Nephron progenitor cell (in vitro differentiated cells): ENCODE measurements at regions not wholly inside any gene's neighbourhood (a gene's known extent, or its start where the extent isn't known, plus 50 kb on each side); places are given as distances from the start of the nearest gene placed in this dataset.

Experiments
- DNase-seq: peaks from one replicate; pipeline ENCODE4 v3.0.0; 2021
- H3K27ac Mint-ChIP-seq: 2 replicates; pipeline ENCODE4 v1.8.0; 2021; ENCODE audit warnings: mild to moderate bottlenecking, moderate library complexity, mixed read lengths
- H3K27me3 Mint-ChIP-seq: 2 replicates; pipeline ENCODE4 v1.8.0; 2021; ENCODE audit warnings: mild to moderate bottlenecking, low read depth, mixed read lengths; ENCODE audit not compliant: poor library complexity
- H3K36me3 Mint-ChIP-seq: 2 replicates; pipeline ENCODE4 v1.8.0; 2021; ENCODE audit warnings: low read depth, mixed read lengths
- H3K4me1 Mint-ChIP-seq: 2 replicates; pipeline ENCODE4 v1.8.0; 2021; ENCODE audit warnings: mixed read lengths
- H3K4me3 Mint-ChIP-seq: 2 replicates; pipeline ENCODE4 v1.8.0; 2021; ENCODE audit warnings: mild to moderate bottlenecking, moderate library complexity, mixed read lengths
- H3K9me3 Mint-ChIP-seq: 2 replicates; pipeline ENCODE4 v1.8.0; 2021; ENCODE audit warnings: mild to moderate bottlenecking, moderate library complexity, mixed read lengths
- TF ChIP-seq, protein P1 (sequence below): fragments of 200-600 bp; sonication (generic); IDR thresholded peaks from 2 replicates; pipeline ENCODE4 v1.5.0; 2021; ENCODE audit warnings: antibody characterized with exemption

DNA sequence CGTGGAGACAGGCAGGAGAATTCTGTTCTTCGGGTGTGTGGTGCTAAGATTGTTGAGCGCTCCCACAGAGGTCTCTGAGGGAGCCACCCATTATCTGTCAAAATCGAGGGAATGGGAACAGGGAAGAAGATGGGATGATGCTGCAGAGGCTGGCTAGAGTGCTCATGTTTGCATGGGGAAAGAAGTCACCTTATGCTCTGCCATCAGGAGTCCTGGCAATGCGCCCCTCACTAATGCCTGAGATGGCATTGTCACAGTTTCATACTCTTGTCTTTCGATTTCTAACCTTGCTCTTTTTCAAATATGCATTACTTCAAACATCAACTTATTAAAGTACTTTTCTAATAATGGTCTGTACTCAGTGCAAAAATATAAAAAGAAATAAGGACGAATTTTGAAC lies 463.3 kb upstream of the CELF4 start:
- Mint-ChIP-seq H3K4me3 (no peak overlapping the region), H3K27ac (no peak overlapping the region), H3K4me1 (no peaks in the 10 kb centered on the region), H3K9me3 (no peaks in the 10 kb centered on the region), H3K27me3 (peaks cover 5% of the 10 kb centered on the region), H3K36me3 (no peaks in the 10 kb centered on the region)
- TF ChIP-seq, protein P1, sequence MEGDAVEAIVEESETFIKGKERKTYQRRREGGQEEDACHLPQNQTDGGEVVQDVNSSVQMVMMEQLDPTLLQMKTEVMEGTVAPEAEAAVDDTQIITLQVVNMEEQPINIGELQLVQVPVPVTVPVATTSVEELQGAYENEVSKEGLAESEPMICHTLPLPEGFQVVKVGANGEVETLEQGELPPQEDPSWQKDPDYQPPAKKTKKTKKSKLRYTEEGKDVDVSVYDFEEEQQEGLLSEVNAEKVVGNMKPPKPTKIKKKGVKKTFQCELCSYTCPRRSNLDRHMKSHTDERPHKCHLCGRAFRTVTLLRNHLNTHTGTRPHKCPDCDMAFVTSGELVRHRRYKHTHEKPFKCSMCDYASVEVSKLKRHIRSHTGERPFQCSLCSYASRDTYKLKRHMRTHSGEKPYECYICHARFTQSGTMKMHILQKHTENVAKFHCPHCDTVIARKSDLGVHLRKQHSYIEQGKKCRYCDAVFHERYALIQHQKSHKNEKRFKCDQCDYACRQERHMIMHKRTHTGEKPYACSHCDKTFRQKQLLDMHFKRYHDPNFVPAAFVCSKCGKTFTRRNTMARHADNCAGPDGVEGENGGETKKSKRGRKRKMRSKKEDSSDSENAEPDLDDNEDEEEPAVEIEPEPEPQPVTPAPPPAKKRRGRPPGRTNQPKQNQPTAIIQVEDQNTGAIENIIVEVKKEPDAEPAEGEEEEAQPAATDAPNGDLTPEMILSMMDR, result no peak
- no peak for DNase-seq

DNA sequence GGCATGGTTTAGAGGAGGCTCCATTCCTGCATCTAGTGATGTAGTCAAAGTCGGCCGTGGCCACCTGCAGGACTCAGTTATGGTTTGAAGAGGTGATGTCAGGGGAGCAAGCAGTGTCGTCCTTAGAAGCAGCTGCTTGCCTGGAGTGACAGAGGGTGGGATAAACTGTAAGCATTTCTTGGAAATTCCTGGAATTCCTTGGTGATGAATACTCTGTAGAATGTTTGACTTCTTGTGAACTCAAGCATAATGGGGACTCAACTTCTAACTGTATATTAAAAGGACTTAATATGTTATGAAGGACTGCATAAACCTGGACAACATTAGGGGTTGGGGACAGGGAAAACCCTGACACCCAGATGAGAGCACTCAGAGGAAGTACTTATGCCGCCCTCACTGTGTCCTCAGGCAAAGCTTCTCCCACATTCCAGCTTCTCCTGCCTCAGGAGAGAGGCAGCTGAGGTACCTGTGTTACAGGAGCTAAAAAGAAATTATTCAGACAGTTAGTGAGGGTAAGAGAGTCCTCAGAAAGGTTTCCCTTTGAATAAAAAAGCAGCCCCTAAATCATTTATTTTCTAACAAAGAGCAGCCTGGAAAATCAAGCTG lies 459.9 kb upstream of the CELF4 start:
- H3K27ac Mint-ChIP-seq, result no peak overlapping the region
- TF ChIP-seq, protein P1, result no peak
- no peaks in the 10 kb centered on the region for H3K9me3 Mint-ChIP-seq
- H3K4me1 Mint-ChIP-seq, result no peaks in the 10 kb centered on the region
- DNase-seq, result no peak
- H3K27me3 Mint-ChIP-seq, result peaks cover 9% of the 10 kb centered on the region
- H3K4me3 Mint-ChIP-seq, result no peak overlapping the region
- H3K36me3 Mint-ChIP-seq, result no peaks in the 10 kb centered on the region

DNA sequence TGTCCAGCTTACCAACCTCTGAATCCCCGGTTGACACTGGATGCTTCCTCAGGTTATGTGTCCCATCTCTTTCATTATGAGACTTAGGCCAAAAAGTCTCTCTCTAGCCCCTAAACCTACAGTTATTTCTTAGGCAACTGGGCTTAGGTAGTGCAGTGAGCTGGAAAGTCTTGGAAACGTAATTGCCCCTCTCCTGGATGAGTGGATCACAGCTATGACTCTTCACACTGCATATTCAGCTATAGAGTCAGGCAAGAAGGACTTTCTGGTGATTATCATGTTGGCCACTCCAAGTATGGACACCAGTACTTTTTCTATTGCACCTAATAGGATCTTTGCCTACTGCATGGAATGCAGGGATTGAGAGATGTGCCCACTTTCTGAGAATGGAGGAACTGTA lies 458.3 kb upstream of the CELF4 start:
- H3K9me3 Mint-ChIP-seq, result no peaks in the 10 kb centered on the region
- H3K27ac Mint-ChIP-seq, result no peak overlapping the region
- TF ChIP-seq, protein P1, result no peak
- no peaks in the 10 kb centered on the region for H3K4me1 Mint-ChIP-seq
- H3K4me3 Mint-ChIP-seq, result no peak overlapping the region
- no peaks in the 10 kb centered on the region for H3K36me3 Mint-ChIP-seq
- no peak for DNase-seq
- peaks cover 6% of the 10 kb centered on the region for H3K27me3 Mint-ChIP-seq

DNA sequence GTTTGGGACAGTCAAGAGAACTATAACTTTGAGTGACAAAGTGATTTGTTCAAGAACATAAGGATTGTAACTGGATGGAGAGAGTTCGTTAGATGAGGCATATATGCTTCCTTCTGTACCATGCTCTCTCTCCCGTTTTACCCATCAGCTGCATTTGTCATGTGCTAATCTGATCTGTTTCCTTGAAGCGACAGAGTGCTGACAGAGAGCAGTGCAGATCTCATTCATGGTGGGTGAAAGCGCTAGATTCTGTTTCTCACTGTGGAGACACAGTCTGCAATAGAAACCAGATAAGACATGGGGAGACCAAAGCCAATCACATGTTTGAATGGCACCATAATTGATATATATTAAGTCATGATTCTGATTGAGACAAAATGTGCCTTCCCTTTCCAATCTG lies 456.6 kb upstream of the CELF4 start:
- no peaks in the 10 kb centered on the region for H3K36me3 Mint-ChIP-seq
- H3K27me3 Mint-ChIP-seq, result peaks cover 6% of the 10 kb centered on the region
- TF ChIP-seq, protein P1, result no peak
- no peak overlapping the region for H3K4me3 Mint-ChIP-seq
- DNase-seq, result no peak
- no peaks in the 10 kb centered on the region for H3K4me1 Mint-ChIP-seq
- no peaks in the 10 kb centered on the region for H3K9me3 Mint-ChIP-seq
- H3K27ac Mint-ChIP-seq, result no peak overlapping the region

DNA sequence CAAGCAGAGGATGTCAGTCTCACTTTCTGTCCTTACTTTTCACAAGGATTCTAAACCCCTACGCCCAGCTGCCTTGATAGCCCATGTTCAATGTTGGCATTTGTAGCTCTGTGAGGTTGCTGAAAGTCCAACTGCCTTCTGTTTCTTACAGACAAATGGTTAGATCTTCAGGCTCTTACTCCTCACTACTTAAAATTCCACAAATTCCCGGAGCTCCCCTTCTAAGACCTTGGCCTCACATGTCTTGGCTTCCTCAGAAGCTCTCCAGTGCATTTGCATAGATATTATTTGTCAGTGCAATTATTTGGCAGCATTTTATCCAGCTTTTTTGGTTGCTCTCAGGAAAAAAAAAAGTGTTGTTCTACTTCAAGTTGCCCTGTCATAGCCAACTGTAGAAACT lies 453.7 kb upstream of the CELF4 start:
- H3K4me3 Mint-ChIP-seq, result no peak overlapping the region
- peaks cover 6% of the 10 kb centered on the region for H3K27me3 Mint-ChIP-seq
- TF ChIP-seq, protein P1, result no peak
- DNase-seq, result no peak
- no peaks in the 10 kb centered on the region for H3K4me1 Mint-ChIP-seq
- H3K27ac Mint-ChIP-seq, result no peak overlapping the region
- H3K9me3 Mint-ChIP-seq, result peaks cover 8% of the 10 kb centered on the region
- H3K36me3 Mint-ChIP-seq, result no peaks in the 10 kb centered on the region
